Fibroblast of lung (primary cell): ENCODE measurements at regions not wholly inside any gene's neighbourhood (a gene's known extent, or its start where the extent isn't known, plus 50 kb on each side); places are given as distances from the start of the nearest gene placed in this dataset.

Experiments
- DNase-seq, 2 donors: peaks; one replicate each; pipeline versions ENCODE4 v3.0.0 to v3.0.0-alpha.2; 2010; ENCODE audit warnings: low read depth in 2 of 2
- H2AFZ ChIP-seq: 2 replicates; pipeline ENCODE4 v1.5.1; 2012; ENCODE audit warnings: low read length, control low read depth, inconsistent platforms
- H3K27ac ChIP-seq: 2 replicates; pipeline ENCODE4 v1.5.1; 2011; ENCODE audit warnings: low read length, control low read depth; ENCODE audit not compliant: insufficient read depth
- H3K27me3 ChIP-seq: 2 replicates; pipeline ENCODE4 v1.5.1; 2011; ENCODE audit warnings: mild to moderate bottlenecking, low read length; ENCODE audit not compliant: control insufficient read depth, insufficient read depth
- H3K36me3 ChIP-seq: 2 replicates; pipeline ENCODE4 v1.5.1; 2011; ENCODE audit warnings: low read length; ENCODE audit not compliant: control insufficient read depth, insufficient read depth
- H3K4me1 ChIP-seq: 2 replicates; pipeline ENCODE4 v1.5.1; 2011; ENCODE audit warnings: low read length; ENCODE audit not compliant: control insufficient read depth, insufficient read depth; ENCODE audit errors: extremely low read depth
- H3K4me2 ChIP-seq: 2 replicates; pipeline ENCODE4 v1.5.1; 2011; ENCODE audit warnings: low read length, control low read depth; ENCODE audit not compliant: insufficient read depth; ENCODE audit errors: extremely low read depth
- H3K4me3 ChIP-seq, 4 experiments: fragments of 200-600 bp in 1 of 4; sonication (generic) in 1 of 4; replicated peaks in 1 of 4; 2 replicates each; pipeline ENCODE4 v1.5.1; 2011 to 2016; ENCODE audit warnings: low read length in 4 of 4, low read depth in 3 of 4, mild to moderate bottlenecking in 3 of 4, control low read depth in 2 of 4, inconsistent platforms in 1 of 4, mixed read lengths in 1 of 4; ENCODE audit not compliant: insufficient read depth in 1 of 4; ENCODE audit errors: control extremely low read depth in 1 of 4
- H3K79me2 ChIP-seq: 2 replicates; pipeline ENCODE4 v1.5.1; 2012; ENCODE audit warnings: mild to moderate bottlenecking, low read length, inconsistent platforms; ENCODE audit not compliant: control insufficient read depth, insufficient read depth
- H3K9ac ChIP-seq: 2 replicates; pipeline ENCODE4 v1.5.1; 2011; ENCODE audit warnings: mild to moderate bottlenecking, low read length, control low read depth; ENCODE audit not compliant: insufficient read depth
- H3K9me3 ChIP-seq: 2 replicates; pipeline ENCODE4 v1.5.1; 2012; ENCODE audit warnings: low read depth, low read length; ENCODE audit not compliant: control insufficient read depth, insufficient read depth
- H4K20me1 ChIP-seq: 2 replicates; pipeline ENCODE4 v1.5.1; 2011; ENCODE audit warnings: low read length; ENCODE audit not compliant: control insufficient read depth, insufficient read depth; ENCODE audit errors: extremely low read depth
- EZH2 ChIP-seq: IDR thresholded peaks from 2 replicates; pipeline ENCODE4 v1.5.1; 2012; ENCODE audit warnings: low read length, control low read depth, mild to moderate bottlenecking; ENCODE audit errors: missing control alignments
- TF ChIP-seq, protein P1 (sequence below), 2 donors: IDR thresholded peaks in 1 of 2; conservative IDR thresholded peaks in 1 of 2; 1 replicate in 1 of 2; 2 replicates in 1 of 2; pipeline ENCODE4 v1.5.1; 2011 to 2012; ENCODE audit warnings: low read length in 2 of 2, control low read depth in 1 of 2, inconsistent platforms in 1 of 2, low read depth in 1 of 2, mild to moderate bottlenecking in 1 of 2

DNA sequence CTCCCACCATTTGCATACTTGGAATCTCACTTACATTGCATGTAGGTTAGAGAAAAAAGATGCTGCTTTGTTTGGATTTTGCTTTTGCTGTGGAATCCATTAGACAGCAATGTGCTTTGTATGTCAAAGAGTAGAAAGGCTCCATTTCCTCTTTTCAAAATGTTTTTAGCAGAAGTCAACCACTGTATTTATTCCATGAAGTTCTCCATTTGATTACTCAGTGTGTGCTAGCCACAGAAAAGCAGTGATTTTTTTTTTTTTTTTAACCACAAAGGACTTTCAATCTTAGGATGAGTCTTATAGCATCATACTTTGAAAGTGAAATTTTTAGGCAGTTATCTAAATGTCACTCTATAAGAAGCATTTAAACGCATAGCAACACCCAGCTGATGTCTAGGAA, 285.0 kb upstream of the ADAMTS9 start:
- Histone ChIP-seq H2AFZ (no peak overlapping the region), H3K4me1 (peaks cover 3% of the 10 kb centered on the region), H3K36me3 (no peaks in the 10 kb centered on the region), H4K20me1 (no peaks in the 10 kb centered on the region), H3K27me3 (no peaks in the 10 kb centered on the region), H3K27ac (no peak overlapping the region), H3K4me3 (no peak overlapping the region), H3K9ac (no peak overlapping the region), H3K79me2 (no peaks in the 10 kb centered on the region), H3K9me3 (no peaks in the 10 kb centered on the region), H3K4me2 (no peak overlapping the region)
- DNase-seq, result peak; percentile 12 to 61
- TF ChIP-seq EZH2, result no peak
- TF ChIP-seq, protein P1, sequence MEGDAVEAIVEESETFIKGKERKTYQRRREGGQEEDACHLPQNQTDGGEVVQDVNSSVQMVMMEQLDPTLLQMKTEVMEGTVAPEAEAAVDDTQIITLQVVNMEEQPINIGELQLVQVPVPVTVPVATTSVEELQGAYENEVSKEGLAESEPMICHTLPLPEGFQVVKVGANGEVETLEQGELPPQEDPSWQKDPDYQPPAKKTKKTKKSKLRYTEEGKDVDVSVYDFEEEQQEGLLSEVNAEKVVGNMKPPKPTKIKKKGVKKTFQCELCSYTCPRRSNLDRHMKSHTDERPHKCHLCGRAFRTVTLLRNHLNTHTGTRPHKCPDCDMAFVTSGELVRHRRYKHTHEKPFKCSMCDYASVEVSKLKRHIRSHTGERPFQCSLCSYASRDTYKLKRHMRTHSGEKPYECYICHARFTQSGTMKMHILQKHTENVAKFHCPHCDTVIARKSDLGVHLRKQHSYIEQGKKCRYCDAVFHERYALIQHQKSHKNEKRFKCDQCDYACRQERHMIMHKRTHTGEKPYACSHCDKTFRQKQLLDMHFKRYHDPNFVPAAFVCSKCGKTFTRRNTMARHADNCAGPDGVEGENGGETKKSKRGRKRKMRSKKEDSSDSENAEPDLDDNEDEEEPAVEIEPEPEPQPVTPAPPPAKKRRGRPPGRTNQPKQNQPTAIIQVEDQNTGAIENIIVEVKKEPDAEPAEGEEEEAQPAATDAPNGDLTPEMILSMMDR (conservative IDR thresholded peaks at IDR 0.05 in 1 of 2, IDR thresholded peaks at IDR 0.05 in 1 of 2; ENCODE audit: low read depth in 1 of 2, low read length in 2 of 2), result no peak

DNA sequence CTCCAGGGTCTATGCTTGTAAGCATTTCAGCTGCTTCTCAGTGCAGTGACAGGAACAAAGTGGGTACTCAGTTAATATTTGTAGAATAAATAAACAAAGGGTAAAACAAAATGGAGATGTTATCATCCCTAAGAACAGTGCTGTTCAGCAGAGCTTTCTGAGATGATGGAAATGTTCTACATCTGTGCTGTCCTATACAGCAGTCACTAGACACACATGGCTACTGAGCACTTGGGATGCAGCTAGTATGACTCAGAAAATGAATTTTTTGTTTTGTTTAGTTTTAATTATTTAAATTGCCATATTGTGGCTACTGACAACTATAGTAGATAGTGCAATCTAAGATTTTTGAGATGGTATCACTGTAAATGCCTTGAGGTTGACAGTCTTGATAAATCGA, 283.8 kb upstream of the ADAMTS9 start:
- H3K36me3 ChIP-seq, result no peaks in the 10 kb centered on the region
- TF ChIP-seq, protein P1 (conservative IDR thresholded peaks at IDR 0.05 in 1 of 2, IDR thresholded peaks at IDR 0.05 in 1 of 2; ENCODE audit: low read depth in 1 of 2, low read length in 2 of 2), result no peak
- no peak for TF ChIP-seq EZH2

DNA sequence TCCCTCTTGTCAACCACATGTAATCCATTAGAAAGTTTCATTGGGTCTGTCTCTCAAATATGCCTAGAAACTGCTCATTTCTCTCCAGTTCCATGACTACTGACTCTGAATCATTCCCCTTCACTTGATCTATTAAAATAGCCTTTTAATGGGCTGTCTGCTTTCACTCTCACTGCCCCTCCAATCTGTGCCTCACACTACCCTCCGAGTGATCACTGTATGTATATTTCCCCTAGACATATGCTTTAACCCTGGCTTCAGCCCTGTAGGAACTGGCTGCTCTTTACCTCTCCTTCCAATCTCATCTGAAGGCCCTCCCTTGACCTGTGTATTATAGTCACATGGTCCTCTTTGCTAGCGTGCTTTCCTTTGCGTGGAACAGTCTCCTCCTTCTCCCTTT, 282.8 kb upstream of the ADAMTS9 start:
- no peak overlapping the region for H3K4me3 ChIP-seq
- H3K27ac ChIP-seq, result no peak overlapping the region
- H3K27me3 ChIP-seq, result no peaks in the 10 kb centered on the region
- DNase-seq, result no peak
- no peaks in the 10 kb centered on the region for H4K20me1 ChIP-seq
- no peaks in the 10 kb centered on the region for H3K79me2 ChIP-seq
- H2AFZ ChIP-seq, result no peak overlapping the region
- no peak overlapping the region for H3K9ac ChIP-seq
- H3K9me3 ChIP-seq, result no peaks in the 10 kb centered on the region
- H3K36me3 ChIP-seq, result no peaks in the 10 kb centered on the region
- TF ChIP-seq EZH2, result no peak
- TF ChIP-seq, protein P1 (conservative IDR thresholded peaks at IDR 0.05 in 1 of 2, IDR thresholded peaks at IDR 0.05 in 1 of 2; ENCODE audit: low read depth in 1 of 2, low read length in 2 of 2), result no peak
- peaks cover 3% of the 10 kb centered on the region for H3K4me1 ChIP-seq
- H3K4me2 ChIP-seq, result no peak overlapping the region

More for the DNA sequence above, 283.8 kb upstream of the ADAMTS9 start:
- Histone ChIP-seq H3K27me3 (no peaks in the 10 kb centered on the region), H2AFZ (no peak overlapping the region), H3K4me1 (peaks cover 3% of the 10 kb centered on the region), H3K4me2 (no peak overlapping the region), H3K4me3 (no peak overlapping the region), H3K79me2 (no peaks in the 10 kb centered on the region), H3K27ac (no peak overlapping the region), H3K9ac (no peak overlapping the region), H3K9me3 (no peaks in the 10 kb centered on the region), H4K20me1 (no peaks in the 10 kb centered on the region)
- no peak for DNase-seq
